T-helper 17 cell (primary cell): ENCODE measurements at regions not wholly inside any gene's neighbourhood (a gene's known extent, or its start where the extent isn't known, plus 50 kb on each side); places are given as distances from the start of the nearest gene placed in this dataset.

Experiments
- ATAC-seq: fragments of 150-1000 bp; cut with Tn5 transposase; 2 replicates; pipeline ENCODE4 v1.10.0; 2021; ENCODE audit warnings: mild to moderate bottlenecking, moderate library complexity
- DNase-seq, 3 donors: peaks; one replicate each; pipeline versions ENCODE4 v3.0.0 to v3.0.0-alpha.2; 2020 to 2021
- H3K9me3 ChIP-seq: one replicate; pipeline ENCODE4 v1.7.0; 2013; ENCODE audit warnings: low read length, mild to moderate bottlenecking; ENCODE audit not compliant: control insufficient read depth, poor library complexity, severe bottlenecking
- H3K27ac Mint-ChIP-seq: one replicate; pipeline ENCODE4 v1.8.0; 2022; ENCODE audit warnings: mild to moderate bottlenecking, moderate library complexity, mixed read lengths
- H3K27me3 Mint-ChIP-seq: one replicate; pipeline ENCODE4 v1.8.0; 2022; ENCODE audit warnings: mixed read lengths
- H3K36me3 Mint-ChIP-seq: one replicate; pipeline ENCODE4 v1.8.0; 2022; ENCODE audit warnings: low read depth, mixed read lengths
- H3K4me1 Mint-ChIP-seq: one replicate; pipeline ENCODE4 v1.8.0; 2022; ENCODE audit warnings: mild to moderate bottlenecking, mixed read lengths
- H3K4me3 Mint-ChIP-seq: one replicate; pipeline ENCODE4 v1.8.0; 2022; ENCODE audit warnings: mild to moderate bottlenecking, moderate library complexity, mixed read lengths

DNA sequence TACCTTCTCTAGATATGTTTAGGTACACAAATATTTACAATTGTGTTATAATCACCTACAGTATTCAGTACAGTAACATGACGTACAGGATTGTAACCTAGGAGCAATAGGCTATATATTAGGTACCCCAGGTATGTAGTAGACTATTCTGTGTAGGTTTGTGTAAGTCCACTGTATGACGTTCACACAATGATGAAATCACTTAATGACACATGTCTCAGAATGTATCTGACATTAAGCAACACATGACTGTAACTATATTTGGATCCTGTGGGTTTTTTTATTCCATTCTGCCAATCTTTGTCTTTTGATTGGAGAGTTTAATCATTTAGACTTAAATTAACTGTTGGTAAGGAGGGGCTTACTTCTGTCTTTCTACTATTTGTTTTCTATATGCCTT is 52.1 kb downstream of the STYXL2 start:
- Mint-ChIP-seq H3K27me3 (peaks cover 17% of the 10 kb centered on the region), H3K4me1 (no peaks in the 10 kb centered on the region), H3K4me3 (no peak overlapping the region), H3K36me3 (peaks cover 4% of the 10 kb centered on the region), H3K27ac (no peak overlapping the region)
- ATAC-seq: no peak
- H3K9me3 ChIP-seq: peaks cover 7% of the 10 kb centered on the region
- DNase-seq: no peak

DNA sequence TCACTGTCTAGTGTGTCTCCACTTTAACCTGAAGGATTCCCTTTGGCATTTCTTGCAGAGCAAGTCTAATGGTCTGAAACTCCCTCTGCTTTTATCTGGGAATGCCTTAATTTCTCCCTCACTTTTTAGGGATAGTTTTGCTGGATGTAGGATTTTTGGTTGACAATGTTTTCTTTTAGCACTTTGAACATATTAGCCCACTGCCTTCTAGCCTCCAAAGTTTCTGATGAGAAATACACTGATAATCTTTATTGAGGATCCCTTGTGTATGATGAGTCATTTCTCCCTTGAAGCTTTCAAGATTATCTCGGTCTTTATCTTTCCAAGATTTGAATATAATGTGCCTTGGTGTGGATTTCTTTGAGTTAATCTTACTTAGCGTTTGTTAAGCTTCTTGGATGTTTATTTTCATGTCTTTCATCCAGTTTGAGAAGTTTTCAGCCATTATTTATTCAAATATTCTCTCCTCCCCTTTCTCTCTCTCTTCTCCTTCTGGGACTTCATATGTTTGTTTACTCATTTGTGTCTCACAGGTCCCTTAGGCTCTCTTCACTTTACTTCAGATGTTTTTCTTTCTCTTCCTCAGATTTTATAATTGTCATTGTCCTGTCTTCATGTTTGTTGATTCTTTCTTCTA is 53.1 kb downstream of the STYXL2 start:
- no peak overlapping the region for H3K4me3 Mint-ChIP-seq

DNA sequence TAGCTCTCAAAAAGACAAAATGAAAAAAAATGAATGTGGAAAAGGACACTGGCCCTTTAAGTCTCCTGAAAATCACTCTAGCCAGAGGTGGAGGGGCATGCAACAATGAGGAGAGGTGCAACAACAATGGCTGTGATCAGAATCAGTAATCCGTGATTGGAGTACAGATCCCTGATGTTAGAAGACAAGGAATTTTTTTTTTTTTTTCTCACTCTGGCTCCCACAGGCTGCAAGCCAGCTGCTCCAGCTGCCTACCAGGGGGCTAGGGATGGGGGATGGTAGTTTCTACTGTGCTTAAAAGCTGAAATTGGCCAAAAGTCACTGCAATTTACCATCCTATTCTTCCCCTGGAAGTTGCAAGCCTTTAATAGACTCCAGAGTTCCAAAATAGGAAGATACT is 54.5 kb downstream of the STYXL2 start:
- Mint-ChIP-seq H3K4me3 (no peak overlapping the region), H3K4me1 (peaks cover 2% of the 10 kb centered on the region), H3K36me3 (peaks cover 4% of the 10 kb centered on the region), H3K27me3 (peaks cover 30% of the 10 kb centered on the region), H3K27ac (no peak overlapping the region)
- H3K9me3 ChIP-seq: peaks cover 7% of the 10 kb centered on the region
- ATAC-seq (no peak), DNase-seq (no peak)

More for the DNA sequence above, 53.1 kb downstream of the STYXL2 start:
- H3K36me3 Mint-ChIP-seq: peaks cover 4% of the 10 kb centered on the region
- no peak overlapping the region for H3K27ac Mint-ChIP-seq
- DNase-seq (no peak), ATAC-seq (no peak)
- H3K27me3 Mint-ChIP-seq: peaks cover 25% of the 10 kb centered on the region
- peaks cover 7% of the 10 kb centered on the region for H3K9me3 ChIP-seq
- no peaks in the 10 kb centered on the region for H3K4me1 Mint-ChIP-seq

DNA sequence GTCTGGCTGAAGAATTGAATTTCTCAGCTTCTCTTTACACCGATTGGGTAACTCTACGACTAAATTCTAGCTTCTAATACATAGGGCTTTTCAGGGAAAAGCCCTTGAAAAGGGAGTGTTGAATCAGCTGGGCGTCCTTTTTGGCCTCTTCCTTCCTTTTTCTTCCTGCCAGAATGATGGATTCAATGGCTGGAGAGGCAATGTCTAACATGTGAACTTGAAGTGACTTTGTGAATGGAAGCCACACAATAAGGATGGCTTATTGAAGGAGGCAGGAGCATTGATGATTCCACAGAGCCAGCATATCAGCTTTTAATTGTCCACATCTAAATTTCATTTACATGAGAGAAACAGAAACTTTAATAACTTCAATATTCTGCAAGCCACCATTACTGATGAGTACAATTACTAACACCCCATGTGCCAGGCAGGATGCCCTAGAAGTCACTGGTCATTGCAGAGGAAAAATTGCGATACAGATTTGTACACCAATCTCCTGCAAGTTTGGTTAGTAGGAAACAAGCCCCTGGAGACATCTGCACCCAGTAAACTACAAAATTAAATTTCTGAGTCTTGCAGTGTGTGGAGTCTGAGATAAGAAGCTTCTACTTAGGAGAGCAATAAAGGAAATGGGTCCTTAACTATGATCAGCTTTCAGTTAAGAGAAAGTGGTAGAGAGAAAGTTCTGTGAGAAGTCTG is 56.1 kb downstream of the STYXL2 start:
- Mint-ChIP-seq H3K36me3 (peaks cover 2% of the 10 kb centered on the region), H3K4me1 (peaks cover 2% of the 10 kb centered on the region)

DNA sequence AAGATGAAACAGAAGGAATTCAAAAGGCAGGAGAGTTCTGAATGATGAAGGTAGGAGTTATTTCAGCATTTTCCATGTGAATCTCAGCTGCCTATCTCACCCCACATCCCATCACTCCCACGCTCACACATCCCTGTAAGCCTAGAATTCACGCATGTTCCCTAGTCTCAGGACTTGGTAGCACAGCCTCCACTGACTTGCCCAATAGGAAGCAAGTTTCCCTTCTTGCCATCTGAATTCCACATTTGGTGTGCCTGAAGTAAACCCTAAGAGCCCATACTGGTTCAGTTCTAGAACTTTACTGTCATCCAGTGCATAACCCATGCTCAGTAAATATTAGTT is 56.6 kb downstream of the STYXL2 start:
- Mint-ChIP-seq H3K27me3 (peaks cover 38% of the 10 kb centered on the region), H3K4me1 (peaks cover 2% of the 10 kb centered on the region), H3K4me3 (no peak overlapping the region), H3K27ac (no peak overlapping the region), H3K36me3 (peaks cover 2% of the 10 kb centered on the region)
- peaks cover 7% of the 10 kb centered on the region for H3K9me3 ChIP-seq
- no peak for DNase-seq
- ATAC-seq: no peak

More for the DNA sequence above, 56.1 kb downstream of the STYXL2 start:
- Mint-ChIP-seq H3K27me3 (peaks cover 35% of the 10 kb centered on the region), H3K27ac (no peak overlapping the region), H3K4me3 (no peak overlapping the region)
- ATAC-seq: no peak
- no peak for DNase-seq
- H3K9me3 ChIP-seq: peaks cover 7% of the 10 kb centered on the region

DNA sequence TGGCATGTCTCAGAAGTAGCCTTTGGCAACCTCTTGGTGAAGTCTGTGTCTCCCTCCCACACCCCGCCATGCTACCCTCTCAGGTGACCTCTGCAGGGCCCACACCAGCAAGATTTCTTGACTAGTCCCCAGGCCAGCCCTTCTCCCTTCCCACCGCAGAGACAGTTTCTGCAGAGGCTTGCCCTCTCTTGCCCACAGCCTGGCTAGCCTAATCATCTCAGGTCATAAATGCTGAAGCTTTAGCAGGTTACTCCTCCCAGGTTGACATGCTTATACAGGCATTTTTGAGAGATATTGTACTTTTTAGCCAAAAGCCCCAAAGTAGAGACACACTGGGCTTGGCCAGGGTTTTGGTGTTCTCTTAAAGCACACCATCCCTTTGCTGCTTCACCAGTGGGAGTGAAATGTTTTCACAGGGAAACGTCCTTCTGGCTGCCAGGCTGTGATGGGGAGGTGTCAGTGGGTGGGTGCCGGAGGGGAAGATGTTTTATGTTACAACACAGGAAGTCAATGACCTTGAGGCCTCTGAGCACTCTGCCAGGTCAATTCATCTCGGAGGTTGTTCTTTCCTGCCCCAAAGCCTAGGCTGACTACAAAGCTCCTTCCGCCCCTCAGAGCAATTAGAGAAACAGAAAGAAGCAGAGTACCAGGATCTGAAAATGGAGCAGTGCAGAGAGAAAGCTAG is 58.5 kb downstream of the STYXL2 start:
- H3K36me3 Mint-ChIP-seq: peaks cover 2% of the 10 kb centered on the region
- no peak overlapping the region for H3K4me3 Mint-ChIP-seq
- ATAC-seq: no peak
- no peak overlapping the region for H3K27ac Mint-ChIP-seq
- peaks cover 2% of the 10 kb centered on the region for H3K4me1 Mint-ChIP-seq
- DNase-seq: no peak
- H3K9me3 ChIP-seq: peaks cover 4% of the 10 kb centered on the region
- H3K27me3 Mint-ChIP-seq: peaks cover 43% of the 10 kb centered on the region

GRCh38 chr1:167156466-167156865 is 62.6 kb downstream of the STYXL2 start:
- ATAC-seq (no peak), DNase-seq (no peak)
- H3K4me1 Mint-ChIP-seq: peaks cover 3% of the 10 kb centered on the region
- H3K27ac Mint-ChIP-seq: no peak overlapping the region
- H3K36me3 Mint-ChIP-seq: no peaks in the 10 kb centered on the region
- H3K4me3 Mint-ChIP-seq: no peak overlapping the region
- H3K27me3 Mint-ChIP-seq: peaks cover 35% of the 10 kb centered on the region
- no peaks in the 10 kb centered on the region for H3K9me3 ChIP-seq

DNA sequence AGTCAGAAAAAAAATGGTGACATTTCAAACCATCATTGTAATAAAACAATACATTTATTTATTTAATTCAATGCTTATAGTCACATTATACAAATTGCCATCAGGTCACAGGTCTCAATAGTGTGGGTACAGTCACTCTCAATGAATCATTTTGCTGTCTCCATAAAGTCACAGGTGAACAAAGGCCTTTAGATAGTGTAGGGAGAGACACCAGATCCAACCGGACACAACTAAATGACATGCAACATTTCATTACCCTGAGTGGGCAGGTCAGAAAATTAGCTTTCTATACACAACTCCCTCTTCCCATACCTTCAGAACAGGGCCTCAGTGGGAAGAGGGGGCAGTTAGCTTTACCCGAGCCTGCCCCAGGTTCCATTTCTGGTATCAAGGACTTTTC is 63.2 kb downstream of the STYXL2 start:
- Mint-ChIP-seq H3K36me3 (no peaks in the 10 kb centered on the region), H3K27me3 (peaks cover 35% of the 10 kb centered on the region), H3K4me3 (no peak overlapping the region), H3K27ac (no peak overlapping the region), H3K4me1 (peaks cover 9% of the 10 kb centered on the region)
- ATAC-seq: no peak
- DNase-seq: no peak
- H3K9me3 ChIP-seq: no peaks in the 10 kb centered on the region

GRCh38 chr1:167158111-167158812 is 62.4 kb upstream of the POU2F1 start:
- ATAC-seq (no peak), DNase-seq (no peak)
- no peak overlapping the region for H3K27ac Mint-ChIP-seq
- peaks cover 7% of the 10 kb centered on the region for H3K4me1 Mint-ChIP-seq
- H3K27me3 Mint-ChIP-seq: peaks cover 39% of the 10 kb centered on the region
- no peak overlapping the region for H3K4me3 Mint-ChIP-seq
- H3K36me3 Mint-ChIP-seq: no peaks in the 10 kb centered on the region
- no peaks in the 10 kb centered on the region for H3K9me3 ChIP-seq

DNA sequence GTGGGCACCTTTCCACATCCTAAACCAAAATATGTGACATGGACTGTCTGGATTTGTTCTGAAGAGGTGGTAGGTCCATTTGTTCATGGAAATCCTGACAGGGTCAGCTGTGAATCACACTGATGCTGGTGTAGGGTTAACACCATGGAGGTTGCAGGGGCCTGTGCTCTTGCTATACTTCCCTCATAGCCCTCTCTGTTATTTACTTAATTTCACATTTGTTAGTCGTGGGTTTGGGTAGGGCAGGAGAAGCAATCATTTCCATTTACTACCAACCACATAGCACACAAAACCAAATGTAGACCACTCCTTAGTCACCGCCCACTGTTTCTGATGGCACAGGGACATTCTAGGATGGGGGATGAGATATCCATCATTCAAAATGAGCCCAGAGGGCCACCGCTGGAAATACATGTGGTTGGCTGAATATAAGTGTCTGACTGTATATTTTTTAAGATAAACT is 61.8 kb upstream of the POU2F1 start:
- H3K36me3 Mint-ChIP-seq: no peaks in the 10 kb centered on the region
- H3K9me3 ChIP-seq: no peaks in the 10 kb centered on the region
- DNase-seq (no peak), ATAC-seq (no peak)
- H3K4me1 Mint-ChIP-seq: peaks cover 7% of the 10 kb centered on the region
- H3K27me3 Mint-ChIP-seq: peaks cover 45% of the 10 kb centered on the region
- H3K27ac Mint-ChIP-seq: no peak overlapping the region
- H3K4me3 Mint-ChIP-seq: no peak overlapping the region

DNA sequence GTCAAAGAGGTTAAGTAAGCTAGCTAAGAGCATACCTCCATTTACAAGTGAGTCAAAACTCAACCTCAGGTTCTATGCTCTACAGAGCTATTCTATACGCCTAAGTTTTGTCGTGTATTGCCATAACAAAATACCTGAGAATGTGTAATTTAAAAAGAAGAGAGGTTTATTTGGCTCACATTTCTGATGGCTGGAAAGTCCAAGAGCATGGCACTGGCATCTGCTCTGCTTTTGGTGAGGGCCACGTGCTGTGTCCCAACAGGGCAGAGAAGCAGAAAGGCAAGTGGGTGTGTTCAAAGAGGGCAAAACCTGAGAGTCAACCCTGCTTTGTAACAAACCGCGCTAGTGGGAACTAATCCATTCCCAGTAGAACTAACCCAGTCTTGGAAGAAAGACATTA is 60.9 kb upstream of the POU2F1 start:
- Mint-ChIP-seq H3K4me3 (no peak overlapping the region), H3K27ac (no peak overlapping the region), H3K36me3 (peaks cover 4% of the 10 kb centered on the region), H3K27me3 (peaks cover 51% of the 10 kb centered on the region), H3K4me1 (peaks cover 7% of the 10 kb centered on the region)
- ATAC-seq (no peak), DNase-seq (no peak)
- no peaks in the 10 kb centered on the region for H3K9me3 ChIP-seq

GRCh38 chr1:167161242-167161641 is 59.4 kb upstream of the POU2F1 start:
- no peak for ATAC-seq
- DNase-seq: no peak
- Mint-ChIP-seq H3K4me1 (peaks cover 7% of the 10 kb centered on the region), H3K4me3 (no peak overlapping the region), H3K27ac (no peak overlapping the region), H3K36me3 (peaks cover 6% of the 10 kb centered on the region), H3K27me3 (peaks cover 54% of the 10 kb centered on the region)
- H3K9me3 ChIP-seq: no peaks in the 10 kb centered on the region

DNA sequence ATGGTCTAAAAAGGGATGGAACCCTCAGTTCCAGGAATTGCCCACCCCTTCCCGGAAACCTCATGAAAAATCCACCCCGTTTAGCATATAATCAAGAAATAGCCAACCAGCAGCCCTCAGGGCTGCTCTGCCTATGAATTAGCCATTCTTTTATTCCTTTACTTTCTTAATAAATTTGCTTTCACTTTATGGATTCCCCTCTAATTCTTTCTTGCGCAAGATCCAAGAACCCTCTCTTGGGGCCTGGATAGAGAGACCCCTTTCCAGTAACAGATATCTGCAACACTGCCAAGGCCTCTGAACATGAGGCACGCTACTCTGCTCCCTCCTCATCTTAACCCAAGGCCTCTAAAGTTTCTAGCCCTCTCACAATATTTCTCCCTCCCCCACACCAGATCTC is 58.9 kb upstream of the POU2F1 start:
- DNase-seq (no peak), ATAC-seq (no peak)
- Mint-ChIP-seq H3K36me3 (peaks cover 6% of the 10 kb centered on the region), H3K4me3 (no peak overlapping the region), H3K27me3 (peaks cover 54% of the 10 kb centered on the region), H3K27ac (no peak overlapping the region), H3K4me1 (peaks cover 7% of the 10 kb centered on the region)
- no peaks in the 10 kb centered on the region for H3K9me3 ChIP-seq
